ENCODE measurements at regions not wholly inside any gene's neighbourhood (a gene's known extent, or its start where the extent isn't known, plus 50 kb on each side); places are given as distances from the start of the nearest gene placed in this dataset.

DNA sequence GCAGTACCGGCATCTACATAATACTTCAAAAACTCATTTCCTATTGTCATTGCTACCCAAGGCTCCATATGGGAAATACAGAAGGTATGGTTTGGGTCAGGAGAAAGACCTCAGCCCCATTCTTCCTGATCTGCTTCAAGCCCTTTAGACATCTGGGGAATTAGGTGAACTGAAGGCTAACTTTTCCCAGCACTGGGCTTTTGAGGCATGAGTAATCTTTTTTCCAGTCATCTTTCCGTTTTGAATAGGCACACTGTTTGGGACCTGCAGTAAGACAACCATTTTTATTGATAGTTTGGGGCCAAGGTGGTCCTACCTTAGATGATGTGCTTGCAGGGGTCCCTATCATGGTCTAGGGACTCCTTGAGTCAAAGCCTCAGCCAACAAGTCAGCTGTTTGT, 198.4 kb downstream of the HAO1 start:
- TF ChIP-seq, protein P1, sequence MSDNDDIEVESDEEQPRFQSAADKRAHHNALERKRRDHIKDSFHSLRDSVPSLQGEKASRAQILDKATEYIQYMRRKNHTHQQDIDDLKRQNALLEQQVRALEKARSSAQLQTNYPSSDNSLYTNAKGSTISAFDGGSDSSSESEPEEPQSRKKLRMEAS (IDR thresholded peaks at IDR 0.05) = no peak
- TF ChIP-seq, protein P2, sequence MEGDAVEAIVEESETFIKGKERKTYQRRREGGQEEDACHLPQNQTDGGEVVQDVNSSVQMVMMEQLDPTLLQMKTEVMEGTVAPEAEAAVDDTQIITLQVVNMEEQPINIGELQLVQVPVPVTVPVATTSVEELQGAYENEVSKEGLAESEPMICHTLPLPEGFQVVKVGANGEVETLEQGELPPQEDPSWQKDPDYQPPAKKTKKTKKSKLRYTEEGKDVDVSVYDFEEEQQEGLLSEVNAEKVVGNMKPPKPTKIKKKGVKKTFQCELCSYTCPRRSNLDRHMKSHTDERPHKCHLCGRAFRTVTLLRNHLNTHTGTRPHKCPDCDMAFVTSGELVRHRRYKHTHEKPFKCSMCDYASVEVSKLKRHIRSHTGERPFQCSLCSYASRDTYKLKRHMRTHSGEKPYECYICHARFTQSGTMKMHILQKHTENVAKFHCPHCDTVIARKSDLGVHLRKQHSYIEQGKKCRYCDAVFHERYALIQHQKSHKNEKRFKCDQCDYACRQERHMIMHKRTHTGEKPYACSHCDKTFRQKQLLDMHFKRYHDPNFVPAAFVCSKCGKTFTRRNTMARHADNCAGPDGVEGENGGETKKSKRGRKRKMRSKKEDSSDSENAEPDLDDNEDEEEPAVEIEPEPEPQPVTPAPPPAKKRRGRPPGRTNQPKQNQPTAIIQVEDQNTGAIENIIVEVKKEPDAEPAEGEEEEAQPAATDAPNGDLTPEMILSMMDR (IDR thresholded peaks at IDR 0.05; ENCODE audit: low read depth, low read length, missing input control) = no peak
- TF ChIP-seq RAD21 (IDR thresholded peaks at IDR 0.05) (no peak), SP1 (IDR thresholded peaks at IDR 0.05) (no peak), EGR1 (IDR thresholded peaks at IDR 0.05; ENCODE audit: low read depth in 2 of 2) (no peak), RXRA (IDR thresholded peaks at IDR 0.05) (no peak), JUND (IDR thresholded peaks at IDR 0.05) (no peak), HNF4G (IDR thresholded peaks at IDR 0.05) (no peak), GABPA (IDR thresholded peaks at IDR 0.05 in 1 of 2, conservative IDR thresholded peaks at IDR 0.05 in 1 of 2) (no peak), TAF1 (conservative IDR thresholded peaks at IDR 0.05) (no peak), YY1 (IDR thresholded peaks at IDR 0.05) (no peak)
- TF ChIP-seq, protein P3, sequence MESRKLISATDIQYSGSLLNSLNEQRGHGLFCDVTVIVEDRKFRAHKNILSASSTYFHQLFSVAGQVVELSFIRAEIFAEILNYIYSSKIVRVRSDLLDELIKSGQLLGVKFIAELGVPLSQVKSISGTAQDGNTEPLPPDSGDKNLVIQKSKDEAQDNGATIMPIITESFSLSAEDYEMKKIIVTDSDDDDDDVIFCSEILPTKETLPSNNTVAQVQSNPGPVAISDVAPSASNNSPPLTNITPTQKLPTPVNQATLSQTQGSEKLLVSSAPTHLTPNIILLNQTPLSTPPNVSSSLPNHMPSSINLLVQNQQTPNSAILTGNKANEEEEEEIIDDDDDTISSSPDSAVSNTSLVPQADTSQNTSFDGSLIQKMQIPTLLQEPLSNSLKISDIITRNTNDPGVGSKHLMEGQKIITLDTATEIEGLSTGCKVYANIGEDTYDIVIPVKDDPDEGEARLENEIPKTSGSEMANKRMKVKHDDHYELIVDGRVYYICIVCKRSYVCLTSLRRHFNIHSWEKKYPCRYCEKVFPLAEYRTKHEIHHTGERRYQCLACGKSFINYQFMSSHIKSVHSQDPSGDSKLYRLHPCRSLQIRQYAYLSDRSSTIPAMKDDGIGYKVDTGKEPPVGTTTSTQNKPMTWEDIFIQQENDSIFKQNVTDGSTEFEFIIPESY (IDR thresholded peaks at IDR 0.05) = no peak

Data from liver (tissue), 3 donors.